GM18951 (cell line): ENCODE measurements at regions not wholly inside any gene's neighbourhood (a gene's known extent, or its start where the extent isn't known, plus 50 kb on each side); places are given as distances from the start of the nearest gene placed in this dataset.
"Not testable (repeated sequence)": the region's sequence is repeated elsewhere in the genome, so short reads cannot be mapped to it uniquely, and the experiment has no call there.

Source experiments
- POLR2A ChIP-seq: IDR thresholded peaks from 4 replicates; pipeline ENCODE4 v1.6.1; 2011; ENCODE audit warnings: mild to moderate bottlenecking; ENCODE audit not compliant: insufficient read length, insufficient read depth; ENCODE audit errors: extremely low read depth
- in situ Hi-C: fragments of 300-500 bp; cut with MboI; formaldehyde crosslinking; loops from one replicate; pipeline ENCODE4 v1.12.0; 2022; ENCODE audit warnings: low sequenced_read_pairs, mixed read lengths, inconsistent platforms; ENCODE audit not compliant: unreplicated experiment

DNA sequence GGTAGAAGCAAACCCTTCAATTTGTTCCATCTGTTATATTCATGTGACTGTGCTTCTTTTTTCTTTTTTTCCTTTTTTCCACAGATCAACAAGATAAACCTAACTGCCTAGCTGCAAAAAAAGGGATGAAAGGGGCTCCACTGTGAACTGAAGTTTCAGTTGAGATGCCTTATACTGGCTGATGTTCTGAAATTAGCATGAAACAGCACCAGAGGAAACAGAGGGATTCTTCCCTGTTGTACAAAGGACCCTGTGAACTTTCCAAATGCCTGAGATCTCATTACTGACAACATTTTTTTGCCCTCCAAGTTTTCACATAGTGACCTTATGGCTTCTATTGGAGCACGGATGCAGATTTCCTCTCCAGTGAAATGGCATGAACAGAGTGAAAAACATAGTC, 302.7 kb upstream of the TFAP2D start:
- in situ Hi-C loops: no loop called here
- no peak for TF ChIP-seq POLR2A

DNA sequence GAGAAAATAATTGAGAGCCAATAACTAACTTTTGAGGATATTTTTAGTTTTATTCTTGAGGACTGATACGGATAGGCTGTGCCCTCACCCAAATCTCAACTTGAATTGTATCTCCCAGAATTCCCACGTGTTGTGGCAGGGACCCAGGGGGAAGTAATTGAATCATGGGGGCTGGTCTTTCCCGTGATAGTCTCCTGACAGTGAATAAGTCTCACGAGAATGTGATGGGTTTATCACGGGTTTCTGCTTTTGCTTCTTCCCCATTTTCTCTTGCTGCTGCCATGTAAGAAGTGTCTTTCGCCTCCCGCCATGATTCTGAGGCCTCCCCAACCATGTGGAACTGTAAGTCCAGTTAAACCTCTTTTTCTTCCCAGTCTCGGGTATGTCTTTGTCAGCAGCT, 292.3 kb upstream of the TFAP2D start:
- in situ Hi-C loops: not testable (repeated sequence)

DNA sequence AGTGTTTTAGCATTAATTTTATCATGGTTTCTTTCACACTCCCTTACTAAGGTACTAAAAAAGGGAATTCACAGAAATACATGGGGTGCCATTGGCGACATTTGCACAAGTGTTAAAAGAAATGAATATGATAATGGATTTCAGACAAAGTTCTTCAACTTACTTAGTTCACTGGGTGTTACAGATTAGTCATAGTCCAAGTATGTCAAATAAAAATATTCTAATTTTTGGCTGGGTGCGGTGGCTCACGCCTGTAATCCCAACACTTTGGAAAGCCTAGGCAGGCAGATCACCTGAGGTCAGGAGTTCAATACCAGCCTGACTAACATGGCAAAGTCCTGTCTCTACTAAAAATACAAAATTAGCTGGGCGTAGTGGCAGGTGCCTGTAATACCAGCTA, 286.1 kb upstream of the TFAP2D start:
- in situ Hi-C loops: no loop called here
- no peak for TF ChIP-seq POLR2A

GRCh38 chr6:50437901-50438300, 275.4 kb upstream of the TFAP2D start:
- in situ Hi-C loops: no loop called here
- TF ChIP-seq POLR2A: no peak

GRCh38 chr6:50442531-50443040, 270.7 kb upstream of the TFAP2D start:
- TF ChIP-seq POLR2A: no peak
- in situ Hi-C loops: no loop called here

- in situ Hi-C loops: no loop called here
- TF ChIP-seq POLR2A: no peak
Observed at GRCh38 chr6:50443144-50443543, 270.2 kb upstream of the TFAP2D start.

DNA sequence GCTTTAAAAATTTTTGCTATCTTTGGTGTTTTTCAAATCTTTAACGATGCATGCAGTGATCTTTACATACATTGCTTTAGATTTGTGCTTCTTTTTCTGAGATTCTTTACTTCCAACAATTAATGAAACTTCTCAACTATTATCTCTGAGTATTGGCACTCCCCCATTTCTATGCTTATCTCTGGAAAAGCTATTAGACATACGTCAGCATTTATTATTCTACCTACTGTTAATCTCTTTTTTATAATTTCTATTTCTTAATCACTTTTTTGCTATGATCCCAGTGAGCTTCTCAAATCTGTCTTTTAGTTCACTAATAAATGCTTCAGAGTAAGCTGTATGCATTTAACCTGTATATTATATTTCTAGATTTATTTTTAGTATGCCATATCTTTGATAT, 264.2 kb upstream of the TFAP2D start:
- in situ Hi-C loops: no loop called here

DNA sequence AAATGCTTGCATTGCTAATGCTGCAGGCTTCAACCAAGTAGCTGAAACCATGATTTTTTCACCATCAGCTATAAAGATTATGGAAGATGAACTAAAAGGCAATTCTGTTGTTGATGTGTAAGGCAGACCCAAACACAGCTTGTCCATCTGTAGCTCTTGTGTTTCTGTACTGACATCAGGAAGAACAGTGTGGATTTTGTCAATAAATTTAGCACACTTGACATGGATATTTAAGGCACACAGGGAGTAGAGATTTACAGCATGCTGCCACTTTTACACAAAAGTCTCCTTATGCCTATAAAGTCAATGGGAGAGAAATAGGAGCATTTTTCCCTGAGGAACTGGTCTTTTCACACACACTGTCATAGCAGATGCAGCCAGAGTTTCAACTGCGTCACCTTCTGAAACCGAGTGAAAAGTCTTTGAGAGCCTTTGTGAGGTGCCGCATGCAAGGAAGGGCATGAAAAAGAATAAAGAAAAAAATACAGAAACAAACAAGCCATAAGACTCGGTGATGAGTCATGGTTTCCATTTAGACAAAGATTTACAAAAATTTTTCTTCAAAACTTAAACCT, 261.4 kb upstream of the TFAP2D start:
- TF ChIP-seq POLR2A: no peak
- in situ Hi-C loops: no loop called here

More for the DNA sequence above, 264.2 kb upstream of the TFAP2D start:
- TF ChIP-seq POLR2A: no peak

GRCh38 chr6:50455029-50455428, 258.3 kb upstream of the TFAP2D start:
- no peak for TF ChIP-seq POLR2A
- in situ Hi-C loops: no loop called here

GRCh38 chr6:50457351-50457750, 256.0 kb upstream of the TFAP2D start:
- in situ Hi-C loops: no loop called here
- TF ChIP-seq POLR2A: no peak

DNA sequence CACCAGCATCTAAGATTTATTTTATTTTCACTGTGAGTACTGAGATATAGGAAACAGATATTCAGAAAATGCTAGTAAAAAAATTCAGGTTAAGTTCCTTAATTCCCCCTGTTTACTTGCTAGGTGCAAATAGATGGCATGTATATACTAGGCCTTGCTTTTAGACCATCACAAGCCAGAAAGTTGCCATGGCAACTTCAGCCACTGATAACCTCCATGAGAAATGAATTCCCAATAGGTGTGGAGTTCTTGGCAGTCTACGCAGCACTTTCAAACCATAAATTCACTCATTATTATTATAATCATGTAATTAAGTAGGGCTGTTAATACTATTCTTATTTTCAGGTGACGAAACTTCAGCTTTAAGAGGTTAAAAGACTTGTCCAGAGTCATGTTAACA, 251.6 kb upstream of the TFAP2D start:
- in situ Hi-C loops: no loop called here
- TF ChIP-seq POLR2A: no peak

- TF ChIP-seq POLR2A: no peak
- in situ Hi-C loops: no loop called here
Observed at GRCh38 chr6:50463931-50464330, 249.4 kb upstream of the TFAP2D start.

DNA sequence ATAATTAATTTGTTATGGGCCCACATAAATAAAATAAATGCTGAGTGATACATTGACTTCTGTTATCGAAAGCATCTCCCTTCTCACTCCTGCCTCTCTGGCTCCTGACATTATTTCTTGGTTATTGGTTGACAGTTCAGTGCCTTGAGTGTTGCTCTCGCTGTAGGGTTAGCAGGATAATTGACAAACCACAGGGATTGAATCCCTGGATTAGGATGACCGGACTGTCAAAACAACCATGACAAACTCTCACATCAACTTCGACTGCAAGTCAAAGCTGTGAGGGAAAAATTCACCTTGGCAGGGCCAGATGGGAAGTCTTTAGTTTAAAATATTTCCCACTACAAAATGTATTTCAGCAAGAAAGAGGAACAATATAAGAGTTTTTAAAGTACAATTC, 245.4 kb upstream of the TFAP2D start:
- in situ Hi-C loops: no loop called here
- TF ChIP-seq POLR2A: no peak

DNA sequence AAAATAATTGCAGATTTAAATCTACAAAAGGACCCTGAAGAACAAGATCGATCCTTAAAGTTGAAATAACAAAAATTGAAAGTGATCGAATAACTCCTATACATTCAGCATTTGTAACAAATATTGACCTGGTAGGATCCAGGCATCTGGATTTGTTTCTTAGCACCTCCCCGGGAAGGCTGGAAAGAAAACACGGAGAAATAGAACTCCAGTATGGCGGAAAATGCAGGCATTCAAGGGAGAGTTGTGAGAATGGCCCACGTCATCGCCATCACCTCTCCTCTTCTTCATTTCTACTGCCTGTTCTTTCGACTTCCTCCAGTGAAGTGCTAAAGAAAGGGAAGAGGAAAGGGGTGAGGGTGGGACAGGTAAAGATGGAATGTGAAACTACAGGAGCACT, 242.3 kb upstream of the TFAP2D start:
- in situ Hi-C loops: no loop called here
- TF ChIP-seq POLR2A: no peak

DNA sequence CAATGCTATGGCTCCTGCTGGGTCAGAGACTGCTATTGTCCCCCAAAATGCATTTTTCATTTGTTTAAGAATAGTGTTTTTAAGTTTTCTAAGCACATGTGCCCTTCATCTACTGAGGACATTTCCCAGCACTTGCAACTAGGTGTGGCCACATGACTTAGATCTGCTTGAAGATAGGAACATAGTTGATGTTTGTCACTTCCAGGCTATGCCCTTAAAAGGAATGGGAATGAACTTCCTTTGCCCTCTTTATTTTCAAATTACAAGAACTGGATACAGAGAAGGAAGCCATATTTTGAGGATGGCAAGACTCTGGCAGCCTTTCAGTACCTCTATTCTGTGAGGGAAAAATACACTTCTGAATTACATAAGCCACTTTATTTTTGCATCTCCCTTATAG, 203.0 kb upstream of the TFAP2D start:
- TF ChIP-seq POLR2A: no peak
- in situ Hi-C loops: no loop called here
